ENCODE measurements at regions not wholly inside any gene's neighbourhood (a gene's known extent, or its start where the extent isn't known, plus 50 kb on each side); places are given as distances from the start of the nearest gene placed in this dataset.
"Not testable (repeated sequence)": the region's sequence is repeated elsewhere in the genome, so short reads cannot be mapped to it uniquely, and the experiment has no call there.

- DNase-seq: no peak
Observed at GRCh38 chrX:34401411-34401810, 255.7 kb downstream of the TMEM47 start.

- DNase-seq: no peak
Observed at GRCh38 chrX:34382416-34382815, 250.3 kb upstream of the FAM47A start.

- no peak for DNase-seq
Observed at GRCh38 chrX:34381241-34381640, 249.1 kb upstream of the FAM47A start.

GRCh38 chrX:34379891-34380290 lies 247.8 kb upstream of the FAM47A start:
- no peak for DNase-seq

- no peak for DNase-seq
Observed at GRCh38 chrX:34377645-34378044, 245.5 kb upstream of the FAM47A start.

- DNase-seq: no peak
Observed at GRCh38 chrX:34371754-34372153, 239.6 kb upstream of the FAM47A start.

- no peak for DNase-seq
Observed at GRCh38 chrX:34365471-34365870, 233.4 kb upstream of the FAM47A start.

- DNase-seq: no peak
Observed at GRCh38 chrX:34350561-34351335, 218.6 kb upstream of the FAM47A start.

- DNase-seq: no peak
Observed at GRCh38 chrX:34343001-34343400, 210.9 kb upstream of the FAM47A start.

- DNase-seq: no peak
Observed at GRCh38 chrX:34341814-34342213, 209.7 kb upstream of the FAM47A start.

GRCh38 chrX:34341258-34341657 lies 209.1 kb upstream of the FAM47A start:
- DNase-seq: no peak

GRCh38 chrX:34338046-34338445 lies 205.9 kb upstream of the FAM47A start:
- no peak for DNase-seq

GRCh38 chrX:34335376-34335775 lies 203.3 kb upstream of the FAM47A start:
- not testable (repeated sequence) for DNase-seq

GRCh38 chrX:34332334-34332733 lies 200.2 kb upstream of the FAM47A start:
- DNase-seq: no peak

- no peak for DNase-seq
Observed at GRCh38 chrX:34325460-34325859, 193.3 kb upstream of the FAM47A start.

GRCh38 chrX:34320424-34320823 lies 188.3 kb upstream of the FAM47A start:
- not testable (repeated sequence) for DNase-seq

GRCh38 chrX:34300871-34301270 lies 168.8 kb upstream of the FAM47A start:
- DNase-seq: peak; percentile 18 to 27

GRCh38 chrX:34299451-34299967 lies 167.4 kb upstream of the FAM47A start:
- peak; percentile 40 to 68 for DNase-seq

- no peak for DNase-seq
Observed at GRCh38 chrX:34294665-34295064, 162.6 kb upstream of the FAM47A start.

GRCh38 chrX:34288782-34289181 lies 156.7 kb upstream of the FAM47A start:
- DNase-seq: no peak

GRCh38 chrX:34279866-34280560 lies 147.9 kb upstream of the FAM47A start:
- DNase-seq: no peak

- peak in 1 of 2 experiments; percentile 21 for DNase-seq
Observed at GRCh38 chrX:34275699-34276098, 143.6 kb upstream of the FAM47A start.

GRCh38 chrX:34270434-34270833 lies 138.3 kb upstream of the FAM47A start:
- DNase-seq: no peak

- no peak for DNase-seq
Observed at GRCh38 chrX:34238896-34239295, 106.8 kb upstream of the FAM47A start.
